ENCODE measurements at regions not wholly inside any gene's neighbourhood (a gene's known extent, or its start where the extent isn't known, plus 50 kb on each side); places are given as distances from the start of the nearest gene placed in this dataset.

DNA sequence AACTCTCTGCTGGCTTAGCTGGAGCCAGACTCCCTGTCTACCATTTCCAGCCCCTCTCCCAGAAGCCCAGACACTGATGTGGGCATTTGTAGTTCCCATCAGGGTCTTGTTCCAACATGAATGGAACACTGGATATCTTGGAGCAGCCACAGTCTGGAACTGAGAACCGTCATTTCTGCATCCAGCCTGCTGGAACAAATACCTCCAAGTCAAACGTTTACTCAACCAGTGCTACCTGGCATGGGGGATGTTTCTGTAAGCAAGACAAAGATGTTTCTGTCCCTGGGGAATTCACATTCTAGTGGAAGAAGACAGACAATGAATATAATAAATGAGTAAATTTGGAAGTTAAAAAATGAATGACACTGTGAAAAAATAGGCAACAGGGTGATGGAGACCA is 70.8 kb upstream of the ZNF438 start:
- no peak for TF ChIP-seq CTCF (IDR thresholded peaks at IDR 0.05)
- TF ChIP-seq POLR2A (IDR thresholded peaks at IDR 0.05), result no peak

Measured in adrenal gland (tissue), 5 donors.